ENCODE measurements at regions not wholly inside any gene's neighbourhood (a gene's known extent, or its start where the extent isn't known, plus 50 kb on each side); places are given as distances from the start of the nearest gene placed in this dataset.

- TF ChIP-seq, protein P1, sequence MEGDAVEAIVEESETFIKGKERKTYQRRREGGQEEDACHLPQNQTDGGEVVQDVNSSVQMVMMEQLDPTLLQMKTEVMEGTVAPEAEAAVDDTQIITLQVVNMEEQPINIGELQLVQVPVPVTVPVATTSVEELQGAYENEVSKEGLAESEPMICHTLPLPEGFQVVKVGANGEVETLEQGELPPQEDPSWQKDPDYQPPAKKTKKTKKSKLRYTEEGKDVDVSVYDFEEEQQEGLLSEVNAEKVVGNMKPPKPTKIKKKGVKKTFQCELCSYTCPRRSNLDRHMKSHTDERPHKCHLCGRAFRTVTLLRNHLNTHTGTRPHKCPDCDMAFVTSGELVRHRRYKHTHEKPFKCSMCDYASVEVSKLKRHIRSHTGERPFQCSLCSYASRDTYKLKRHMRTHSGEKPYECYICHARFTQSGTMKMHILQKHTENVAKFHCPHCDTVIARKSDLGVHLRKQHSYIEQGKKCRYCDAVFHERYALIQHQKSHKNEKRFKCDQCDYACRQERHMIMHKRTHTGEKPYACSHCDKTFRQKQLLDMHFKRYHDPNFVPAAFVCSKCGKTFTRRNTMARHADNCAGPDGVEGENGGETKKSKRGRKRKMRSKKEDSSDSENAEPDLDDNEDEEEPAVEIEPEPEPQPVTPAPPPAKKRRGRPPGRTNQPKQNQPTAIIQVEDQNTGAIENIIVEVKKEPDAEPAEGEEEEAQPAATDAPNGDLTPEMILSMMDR (IDR thresholded peaks at IDR 0.05): no peak
- no peak for TF ChIP-seq POLR2A (IDR thresholded peaks at IDR 0.05)
Measured at GRCh38 chrX:88603237-88603636, 143.8 kb upstream of the CPXCR1 start.

Measured in uterus (tissue), 2 donors.